Naive thymus-derived CD4-positive, alpha-beta T cell (primary cell): ENCODE measurements at regions not wholly inside any gene's neighbourhood (a gene's known extent, or its start where the extent isn't known, plus 50 kb on each side); places are given as distances from the start of the nearest gene placed in this dataset.
"Not testable (repeated sequence)": the region's sequence is repeated elsewhere in the genome, so short reads cannot be mapped to it uniquely, and the experiment has no call there.

Source experiments
- ATAC-seq: fragments of 150-1000 bp; cut with Tn5 transposase; 2 replicates; pipeline ENCODE4 v1.10.0; 2021; ENCODE audit warnings: mild to moderate bottlenecking, moderate library complexity
- CTCF ChIA-PET: fragments of 350-600 bp; sonication (Branson Sonifier 250); formaldehyde crosslinking; loops from one replicate; lab custom pipeline; 2021; ENCODE audit warnings: antibody characterized with exemption; lab: Charles Lee
- POLR2A ChIA-PET: fragments of 350-600 bp; sonication (Branson Sonifier 250); formaldehyde crosslinking; loops from one replicate; lab custom pipeline; 2021; ENCODE audit warnings: antibody characterized with exemption, inconsistent platforms; lab: Charles Lee
- DNase-seq, 9 donors: peaks; one replicate each; pipeline versions ENCODE4 v3.0.0 to v3.0.0-alpha.2; 2020 to 2022; ENCODE audit warnings: mixed read lengths in 1 of 9
- H3K27ac ChIP-seq: one replicate; pipeline ENCODE4 v1.7.0; 2013; ENCODE audit warnings: mild to moderate bottlenecking, low read depth, low read length, moderate library complexity
- H3K27me3 ChIP-seq, 2 donors: one replicate each; pipeline ENCODE4 v1.7.0; 2013; ENCODE audit warnings: low read length in 2 of 2, mild to moderate bottlenecking in 2 of 2, moderate library complexity in 2 of 2; ENCODE audit not compliant: control insufficient read depth in 2 of 2, insufficient read depth in 2 of 2
- H3K36me3 ChIP-seq, 3 experiments: 1 replicate in 2 of 3; 2 replicates in 1 of 3; pipeline ENCODE4 v1.7.0; 2013; ENCODE audit warnings: low read length in 3 of 3, mild to moderate bottlenecking in 3 of 3, moderate library complexity in 1 of 3; ENCODE audit not compliant: insufficient read depth in 3 of 3, control insufficient read depth in 2 of 3
- H3K4me1 ChIP-seq, 2 donors: one replicate each; pipeline ENCODE4 v1.7.0; 2013; ENCODE audit warnings: low read length in 2 of 2, mild to moderate bottlenecking in 2 of 2, moderate library complexity in 1 of 2; ENCODE audit not compliant: control insufficient read depth in 2 of 2, insufficient read depth in 2 of 2
- H3K4me3 ChIP-seq: 2 replicates; pipeline ENCODE4 v1.7.0; 2013; ENCODE audit warnings: mild to moderate bottlenecking, low read length
- H3K9me3 ChIP-seq, 3 experiments: 1 replicate in 2 of 3; 2 replicates in 1 of 3; pipeline ENCODE4 v1.7.0; 2013; ENCODE audit warnings: low read length in 3 of 3; ENCODE audit not compliant: control insufficient read depth in 2 of 3
- H3K27ac Mint-ChIP-seq, 9 donors: one replicate each; pipeline ENCODE4 v1.8.0; 2020 to 2022; ENCODE audit warnings: mixed read lengths in 9 of 9, mild to moderate bottlenecking in 8 of 9, moderate library complexity in 5 of 9, inconsistent platforms in 2 of 9
- H3K27me3 Mint-ChIP-seq, 5 donors: one replicate each; pipeline ENCODE4 v1.8.0; 2021 to 2022; ENCODE audit warnings: mixed read lengths in 5 of 5, mild to moderate bottlenecking in 1 of 5
- H3K36me3 Mint-ChIP-seq, 5 donors: one replicate each; pipeline ENCODE4 v1.8.0; 2020 to 2022; ENCODE audit warnings: mixed read lengths in 5 of 5, mild to moderate bottlenecking in 3 of 5, inconsistent platforms in 1 of 5
- H3K4me1 Mint-ChIP-seq, 7 donors: one replicate each; pipeline ENCODE4 v1.8.0; 2020 to 2022; ENCODE audit warnings: mixed read lengths in 7 of 7, mild to moderate bottlenecking in 3 of 7, inconsistent platforms in 1 of 7
- H3K4me3 Mint-ChIP-seq, 10 donors: one replicate each; pipeline ENCODE4 v1.8.0; 2020 to 2022; ENCODE audit warnings: mild to moderate bottlenecking in 10 of 10, mixed read lengths in 10 of 10, moderate library complexity in 6 of 10, inconsistent platforms in 2 of 10
- H3K9me3 Mint-ChIP-seq, 11 donors: one replicate each; pipeline ENCODE4 v1.8.0; 2020 to 2022; ENCODE audit warnings: mixed read lengths in 11 of 11, mild to moderate bottlenecking in 4 of 11, inconsistent platforms in 1 of 11, moderate library complexity in 1 of 11
- intact Hi-C, 2 donors: fragments of 100-400 bp; cut with micrococcal nuclease; formaldehyde crosslinking; loops; one replicate each; pipeline ENCODE4 v1.15.1; 2023

DNA sequence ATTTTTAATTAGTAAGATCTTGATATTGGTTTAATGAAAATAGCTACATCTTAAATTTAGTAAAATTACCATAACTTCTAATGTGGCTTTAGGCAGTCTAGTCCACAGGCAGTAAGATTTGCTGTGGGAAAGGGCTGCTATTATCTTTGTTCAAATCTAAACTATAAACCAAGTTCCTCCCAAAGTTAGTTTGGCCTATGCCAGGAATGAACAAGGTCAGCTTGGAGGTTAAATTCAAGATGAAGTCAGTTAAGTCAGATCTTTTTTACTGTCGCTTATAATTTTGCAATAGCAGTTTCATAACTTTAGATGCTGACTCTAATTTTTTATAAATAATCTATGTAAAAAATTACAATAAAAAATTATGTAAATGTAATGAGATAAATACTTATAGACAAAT lies 1016.9 kb upstream of the ALCAM start:
- no peaks in the 10 kb centered on the region for H3K27me3 Mint-ChIP-seq
- intact Hi-C loops = no loop called here
- no peak overlapping the region for H3K4me3 Mint-ChIP-seq
- H3K27ac Mint-ChIP-seq = no peak overlapping the region
- H3K36me3 ChIP-seq = no peaks in the 10 kb centered on the region
- CTCF ChIA-PET = no interaction called here
- H3K9me3 Mint-ChIP-seq = peaks cover 0 to 10% (median 0%) of the 10 kb centered on the region in 11 donors
- H3K36me3 Mint-ChIP-seq = no peaks in the 10 kb centered on the region
- H3K9me3 ChIP-seq = no peaks in the 10 kb centered on the region
- POLR2A ChIA-PET = no interaction called here
- H3K4me1 Mint-ChIP-seq = no peaks in the 10 kb centered on the region
- DNase-seq (no peak), ATAC-seq (no peak)
- no peaks in the 10 kb centered on the region for H3K4me1 ChIP-seq
- no peak overlapping the region for H3K4me3 ChIP-seq
- H3K27me3 ChIP-seq = no peaks in the 10 kb centered on the region
- no peak overlapping the region for H3K27ac ChIP-seq

DNA sequence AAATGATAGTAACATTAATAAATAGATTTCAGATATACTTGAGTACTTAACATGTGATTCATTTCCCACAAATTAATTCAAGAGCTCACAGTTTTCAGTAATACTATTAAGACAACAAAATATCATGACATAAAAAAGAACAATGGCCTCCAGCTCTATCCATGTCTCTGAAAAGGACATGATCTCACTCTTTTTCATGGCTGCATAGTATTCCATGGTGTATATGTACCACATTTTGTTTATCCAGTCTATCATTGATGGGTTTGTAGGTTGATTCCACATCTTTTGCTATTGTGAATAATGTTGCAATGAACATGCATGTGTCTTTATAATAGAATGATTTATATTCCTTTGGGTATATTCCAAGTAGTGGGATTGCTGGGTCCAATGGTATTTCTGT lies 1012.8 kb upstream of the ALCAM start:
- no peaks in the 10 kb centered on the region for H3K27me3 ChIP-seq

DNA sequence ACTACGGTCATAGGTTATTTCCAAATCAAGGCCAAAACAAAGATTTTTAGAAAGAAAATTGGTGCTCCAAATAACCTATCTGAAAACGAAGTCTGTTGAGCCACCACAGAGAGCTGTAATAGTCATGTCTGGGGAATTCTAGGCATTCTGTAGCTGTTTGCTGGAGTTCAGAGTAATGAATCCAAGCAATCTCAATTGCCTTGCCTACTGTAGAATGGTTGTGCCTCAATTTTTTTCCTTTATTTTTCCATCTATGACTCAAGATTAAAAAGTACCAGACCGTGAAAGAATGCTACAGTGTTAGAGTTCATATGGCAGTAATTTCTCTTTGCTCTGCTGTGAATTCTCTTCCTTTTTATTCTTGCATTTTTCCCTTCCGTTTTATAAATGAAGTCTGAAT lies 1007.2 kb upstream of the ALCAM start:
- intact Hi-C loops = no loop called here
- H3K4me3 ChIP-seq = no peak overlapping the region
- no peaks in the 10 kb centered on the region for H3K4me1 ChIP-seq
- H3K27ac ChIP-seq = no peak overlapping the region
- peaks cover 0 to 9% (median 0%) of the 10 kb centered on the region in 11 donors for H3K9me3 Mint-ChIP-seq
- POLR2A ChIA-PET = no interaction called here
- no peaks in the 10 kb centered on the region for H3K36me3 Mint-ChIP-seq
- H3K27me3 ChIP-seq = no peaks in the 10 kb centered on the region
- H3K27me3 Mint-ChIP-seq = no peaks in the 10 kb centered on the region
- DNase-seq (no peak), ATAC-seq (no peak)
- no peaks in the 10 kb centered on the region for H3K9me3 ChIP-seq
- H3K4me1 Mint-ChIP-seq = no peaks in the 10 kb centered on the region
- H3K36me3 ChIP-seq = no peaks in the 10 kb centered on the region
- H3K4me3 Mint-ChIP-seq = no peak overlapping the region
- CTCF ChIA-PET = no interaction called here
- H3K27ac Mint-ChIP-seq = no peak overlapping the region

More for the DNA sequence above, 1012.8 kb upstream of the ALCAM start:
- Mint-ChIP-seq H3K4me1 (no peaks in the 10 kb centered on the region), H3K4me3 (no peak overlapping the region), H3K27me3 (no peaks in the 10 kb centered on the region), H3K27ac (no peak overlapping the region), H3K36me3 (no peaks in the 10 kb centered on the region), H3K9me3 (peaks cover 0 to 2% (median 0%) of the 10 kb centered on the region in 11 donors)
- CTCF ChIA-PET = no interaction called here
- Histone ChIP-seq H3K27ac (no peak overlapping the region), H3K36me3 (no peaks in the 10 kb centered on the region), H3K4me1 (no peaks in the 10 kb centered on the region), H3K4me3 (no peak overlapping the region), H3K9me3 (no peaks in the 10 kb centered on the region)
- ATAC-seq (no peak), DNase-seq (no peak)
- POLR2A ChIA-PET = no interaction called here
- intact Hi-C loops = no loop called here

DNA sequence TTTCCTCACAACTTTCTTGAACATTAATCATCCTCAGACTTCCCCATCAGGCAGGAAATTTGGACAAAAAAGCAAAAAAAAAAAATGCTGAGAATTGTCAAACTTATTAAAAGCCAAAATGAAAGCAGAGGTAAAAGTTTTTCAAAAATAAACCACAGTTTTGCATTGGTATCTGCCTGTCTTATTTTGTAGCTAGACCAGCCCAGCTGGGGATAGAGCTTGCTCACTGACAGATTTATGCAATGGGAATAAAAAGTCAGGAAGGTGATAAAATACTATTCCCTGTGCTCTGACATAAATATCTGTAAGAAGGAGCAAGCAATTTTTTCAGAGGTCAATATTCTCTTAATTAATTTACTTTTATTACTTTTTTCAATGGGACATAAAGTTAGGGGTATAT lies 1006.7 kb upstream of the ALCAM start:
- no peaks in the 10 kb centered on the region for H3K4me1 ChIP-seq
- intact Hi-C loops = no loop called here
- Mint-ChIP-seq H3K4me3 (no peak overlapping the region), H3K36me3 (no peaks in the 10 kb centered on the region), H3K9me3 (peaks cover 0 to 9% (median 0%) of the 10 kb centered on the region in 11 donors), H3K27ac (no peak overlapping the region), H3K27me3 (no peaks in the 10 kb centered on the region), H3K4me1 (no peaks in the 10 kb centered on the region)
- H3K9me3 ChIP-seq = no peaks in the 10 kb centered on the region
- POLR2A ChIA-PET = no interaction called here
- H3K36me3 ChIP-seq = no peaks in the 10 kb centered on the region
- ATAC-seq (no peak), DNase-seq (no peak)
- H3K27me3 ChIP-seq = no peaks in the 10 kb centered on the region
- H3K4me3 ChIP-seq = no peak overlapping the region
- H3K27ac ChIP-seq = no peak overlapping the region
- CTCF ChIA-PET = no interaction called here

DNA sequence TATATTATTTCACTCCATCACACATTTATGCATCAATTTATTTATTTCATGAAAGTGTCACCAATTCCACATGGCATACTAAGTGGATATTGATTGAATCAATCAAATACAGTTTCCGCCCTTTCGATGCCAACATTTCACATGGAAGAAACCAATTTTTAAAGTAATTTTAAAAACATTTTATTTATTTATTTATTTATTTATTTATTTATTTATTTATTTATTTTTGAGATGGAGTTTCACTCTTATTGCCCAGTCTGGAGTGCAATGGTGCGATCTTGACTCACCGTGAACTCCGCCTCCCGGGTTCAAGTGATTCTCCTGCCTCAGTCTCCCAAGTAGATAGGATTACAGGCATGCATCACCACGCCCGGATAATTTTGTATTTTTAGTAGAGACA lies 1005.0 kb upstream of the ALCAM start:
- H3K4me3 Mint-ChIP-seq, H3K27me3 ChIP-seq, H3K4me1 ChIP-seq, DNase-seq, H3K4me3 ChIP-seq, H3K36me3 ChIP-seq, H3K4me1 Mint-ChIP-seq, H3K27ac ChIP-seq, H3K9me3 ChIP-seq, H3K36me3 Mint-ChIP-seq, H3K27me3 Mint-ChIP-seq, CTCF ChIA-PET, POLR2A ChIA-PET, intact Hi-C loops, ATAC-seq, H3K27ac Mint-ChIP-seq, H3K9me3 Mint-ChIP-seq: not testable (repeated sequence)

DNA sequence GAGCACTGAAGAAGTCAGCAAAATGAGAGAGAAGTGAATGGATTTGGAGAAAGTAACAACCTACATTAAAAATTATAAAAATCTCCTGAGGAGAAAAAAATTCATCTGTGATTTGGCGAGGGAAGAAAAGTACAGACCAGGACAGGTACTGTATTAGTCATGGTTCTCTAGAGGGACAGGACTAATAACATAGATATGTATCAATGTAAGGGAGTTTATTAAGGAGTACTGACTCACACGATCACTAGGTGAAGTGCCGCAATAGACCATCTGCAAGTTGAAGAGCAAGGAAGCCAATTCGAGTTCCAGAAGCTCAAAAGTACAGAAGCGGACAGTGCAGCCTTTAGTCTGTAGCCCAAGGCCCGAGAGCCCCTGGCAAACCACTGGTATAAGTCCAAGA lies 1004.4 kb upstream of the ALCAM start:
- CTCF ChIA-PET = no interaction called here
- H3K4me1 ChIP-seq = no peaks in the 10 kb centered on the region
- ATAC-seq = no peak

DNA sequence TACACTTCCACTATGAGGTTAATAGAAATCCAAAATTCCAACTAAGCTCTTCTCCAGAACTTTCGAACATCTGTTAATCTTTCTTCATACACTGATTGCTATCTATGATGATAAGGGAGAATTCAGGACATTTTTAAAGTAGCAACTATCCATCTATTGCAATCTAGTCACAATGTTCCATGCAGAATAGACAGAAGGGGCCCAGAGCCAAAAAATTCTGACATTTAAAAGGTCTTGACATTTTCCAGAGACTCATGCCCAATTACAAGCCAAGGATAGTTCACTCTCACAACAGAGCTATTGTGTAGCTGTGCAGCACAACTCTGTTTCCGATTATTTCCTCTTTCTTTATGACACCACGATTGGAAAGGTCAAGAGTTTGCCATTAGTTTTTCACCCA lies 999.7 kb upstream of the ALCAM start:
- Histone ChIP-seq H3K4me3 (no peak overlapping the region), H3K9me3 (no peaks in the 10 kb centered on the region), H3K36me3 (no peaks in the 10 kb centered on the region), H3K27me3 (no peaks in the 10 kb centered on the region), H3K27ac (no peak overlapping the region), H3K4me1 (no peaks in the 10 kb centered on the region)
- H3K36me3 Mint-ChIP-seq = no peaks in the 10 kb centered on the region
- no peaks in the 10 kb centered on the region for H3K27me3 Mint-ChIP-seq
- POLR2A ChIA-PET = no interaction called here
- intact Hi-C loops = no loop called here
- ATAC-seq (no peak), DNase-seq (no peak)
- H3K4me1 Mint-ChIP-seq = no peaks in the 10 kb centered on the region
- no peak overlapping the region for H3K27ac Mint-ChIP-seq
- H3K4me3 Mint-ChIP-seq = no peak overlapping the region
- CTCF ChIA-PET = no interaction called here
- peaks cover 0 to 5% (median 0%) of the 10 kb centered on the region in 11 donors for H3K9me3 Mint-ChIP-seq

More for the DNA sequence above, 1004.4 kb upstream of the ALCAM start:
- peaks cover 0 to 9% (median 0%) of the 10 kb centered on the region in 11 donors for H3K9me3 Mint-ChIP-seq
- Histone ChIP-seq H3K36me3 (no peaks in the 10 kb centered on the region), H3K9me3 (no peaks in the 10 kb centered on the region), H3K27me3 (no peaks in the 10 kb centered on the region), H3K27ac (no peak overlapping the region), H3K4me3 (no peak overlapping the region)
- H3K27me3 Mint-ChIP-seq = no peaks in the 10 kb centered on the region
- POLR2A ChIA-PET = no interaction called here
- H3K36me3 Mint-ChIP-seq = no peaks in the 10 kb centered on the region
- intact Hi-C loops = no loop called here
- no peaks in the 10 kb centered on the region for H3K4me1 Mint-ChIP-seq
- DNase-seq = no peak
- H3K4me3 Mint-ChIP-seq = no peak overlapping the region
- H3K27ac Mint-ChIP-seq = no peak overlapping the region
